ENCODE measurements at regions not wholly inside any gene's neighbourhood (a gene's known extent, or its start where the extent isn't known, plus 50 kb on each side); places are given as distances from the start of the nearest gene placed in this dataset.

DNA sequence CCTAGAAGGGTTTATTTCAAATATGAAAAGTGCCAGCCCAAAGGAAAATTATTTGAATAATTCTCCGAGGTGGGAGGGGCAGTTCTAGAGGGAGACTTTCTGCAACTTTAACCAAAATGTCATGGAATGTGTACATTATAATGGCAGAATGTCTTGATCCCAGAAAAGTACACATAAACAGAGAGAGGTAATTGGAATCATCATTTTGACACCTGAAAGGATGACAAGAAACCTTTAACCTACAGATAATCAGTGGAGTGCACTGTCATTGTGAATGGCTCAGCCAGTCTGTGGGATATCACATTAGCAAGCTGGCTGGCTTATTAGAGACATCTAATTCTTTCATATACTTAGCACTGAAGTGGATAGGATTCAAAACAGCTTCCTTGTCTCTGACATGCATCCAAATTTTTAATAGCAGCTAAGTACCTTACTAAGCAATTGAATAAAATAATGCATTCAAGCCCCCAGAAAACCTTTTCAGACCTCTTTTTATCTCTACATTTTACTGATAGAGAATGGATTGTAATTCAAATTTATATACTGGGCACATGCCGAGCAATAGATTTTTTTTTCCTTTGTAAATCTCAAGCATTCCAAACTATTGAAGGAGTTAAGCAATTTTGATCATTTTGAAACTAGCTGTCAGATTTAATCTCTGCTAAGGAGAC, 468.6 kb downstream of the COG6 start:
- DNase-seq: no peak

DNA sequence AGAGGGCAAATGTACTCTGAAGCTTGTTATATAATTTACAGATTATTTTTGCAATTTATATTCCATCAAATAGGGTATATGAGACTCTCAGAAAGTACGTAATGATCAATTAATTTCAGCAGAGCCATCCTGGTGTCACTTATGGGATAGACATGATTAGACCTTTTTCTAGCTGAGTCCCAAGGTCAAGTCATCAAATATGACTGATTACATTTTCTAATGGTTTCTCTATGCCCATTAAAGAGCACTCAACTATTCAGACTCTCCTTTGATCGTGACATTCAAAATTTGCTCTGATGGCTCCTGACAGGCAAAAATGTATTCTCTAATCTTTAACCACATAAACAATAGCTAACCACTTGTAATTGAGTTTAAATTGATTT, 469.2 kb downstream of the COG6 start:
- no peak for DNase-seq

GRCh38 chr13:40125336-40125735, 469.9 kb downstream of the COG6 start:
- DNase-seq: no peak

GRCh38 chr13:40126306-40127085, 471.0 kb downstream of the COG6 start:
- DNase-seq: no peak

DNA sequence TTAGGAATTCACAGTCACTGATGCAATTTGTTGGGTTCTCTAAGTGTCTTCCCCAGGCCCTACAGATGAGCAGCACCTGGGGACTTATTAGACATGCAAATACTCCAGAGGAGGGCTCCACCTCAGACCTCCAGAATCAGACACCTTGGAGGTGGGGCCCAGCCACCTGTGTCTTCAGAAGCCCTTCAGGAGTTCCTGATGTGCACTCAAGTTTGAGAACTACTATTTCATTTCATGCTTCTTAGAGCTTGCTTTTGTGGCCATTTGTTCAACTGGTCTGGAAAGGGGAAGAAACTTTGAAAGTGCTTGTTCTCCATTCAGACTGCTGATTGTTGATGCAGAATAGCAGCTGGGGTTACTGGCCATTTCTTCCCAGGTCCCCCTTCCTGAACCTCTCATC, 472.0 kb downstream of the COG6 start:
- DNase-seq: no peak

DNA sequence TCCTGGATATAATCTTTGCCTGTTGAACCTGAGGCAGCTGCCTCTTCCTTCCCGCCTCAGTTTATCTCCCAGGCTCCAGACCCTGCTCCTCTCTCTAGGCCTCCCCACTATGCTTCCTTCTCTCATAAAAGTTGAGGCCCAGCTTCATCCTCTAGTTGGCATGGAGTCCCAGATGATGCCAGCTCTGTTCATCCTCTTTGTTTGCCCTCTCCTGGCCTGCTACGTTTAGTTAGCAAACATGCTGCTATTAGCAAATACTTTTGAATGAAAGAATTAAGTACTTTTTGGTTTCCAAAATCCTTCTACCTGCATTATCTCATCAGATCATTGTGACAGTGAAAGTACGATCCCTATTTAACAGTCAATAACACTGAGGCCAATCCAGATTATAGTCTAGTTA, 472.5 kb downstream of the COG6 start:
- no peak for DNase-seq

DNA sequence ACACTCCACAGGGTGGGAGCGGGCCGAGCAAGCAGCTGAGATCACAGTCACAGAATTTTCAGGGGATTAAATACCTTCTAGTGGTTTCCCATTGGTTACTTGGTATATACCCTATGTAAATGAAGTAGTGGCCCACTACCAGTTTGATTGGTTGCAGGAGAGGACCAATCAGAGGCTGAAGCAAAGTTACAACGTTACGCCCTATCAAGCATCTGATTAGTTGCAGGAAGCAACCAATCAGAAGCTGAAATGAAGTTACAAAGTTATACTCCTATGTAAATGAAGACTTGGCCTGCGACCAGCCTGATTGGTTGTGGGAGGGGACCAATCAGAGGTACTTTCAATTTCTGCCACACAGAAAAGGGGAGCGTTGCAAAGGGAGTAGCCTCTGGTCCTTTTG, 474.0 kb downstream of the COG6 start:
- no peak for DNase-seq

GRCh38 chr13:40130871-40131636, 475.6 kb downstream of the COG6 start:
- DNase-seq: no peak

DNA sequence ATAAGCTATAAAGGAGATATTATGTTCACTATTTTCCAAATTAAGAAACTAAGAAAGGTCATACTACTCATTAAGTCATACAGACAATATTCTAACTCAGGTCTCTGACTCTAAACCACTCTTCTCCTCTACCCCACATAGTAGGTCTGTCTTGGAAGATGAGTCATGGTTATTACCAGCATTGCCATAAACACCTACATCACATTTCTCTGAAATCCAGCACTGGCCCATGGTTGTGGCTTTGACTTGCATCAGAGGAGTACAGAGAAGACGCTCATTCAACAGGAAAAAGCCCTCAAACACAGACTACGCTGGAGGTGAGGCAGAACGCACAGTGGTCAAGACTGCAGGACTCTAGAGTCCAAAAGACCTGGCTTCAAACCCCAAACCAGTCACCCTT, 476.8 kb downstream of the COG6 start:
- DNase-seq: no peak

DNA sequence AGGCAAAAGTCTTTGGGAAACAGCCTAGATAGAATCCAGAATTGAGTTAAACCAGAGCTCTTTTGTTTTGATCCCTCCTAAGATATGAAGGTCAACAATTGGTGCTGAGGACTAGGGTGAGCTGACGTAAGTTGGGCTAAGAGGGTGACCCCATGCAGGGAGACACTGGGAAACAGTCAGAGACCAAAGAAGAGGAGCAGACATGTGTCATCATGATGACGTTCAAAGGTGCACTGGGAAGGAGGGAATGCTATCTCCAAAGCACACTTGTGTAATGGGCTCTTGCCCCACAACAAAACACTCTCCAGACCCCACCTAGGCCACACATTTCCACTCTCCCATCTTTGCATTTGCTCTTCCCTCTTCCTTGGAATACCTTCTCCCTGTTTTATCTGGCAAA, 481.4 kb downstream of the COG6 start:
- DNase-seq: no peak

GRCh38 chr13:40137400-40137799, 481.9 kb downstream of the COG6 start:
- DNase-seq: no peak

DNA sequence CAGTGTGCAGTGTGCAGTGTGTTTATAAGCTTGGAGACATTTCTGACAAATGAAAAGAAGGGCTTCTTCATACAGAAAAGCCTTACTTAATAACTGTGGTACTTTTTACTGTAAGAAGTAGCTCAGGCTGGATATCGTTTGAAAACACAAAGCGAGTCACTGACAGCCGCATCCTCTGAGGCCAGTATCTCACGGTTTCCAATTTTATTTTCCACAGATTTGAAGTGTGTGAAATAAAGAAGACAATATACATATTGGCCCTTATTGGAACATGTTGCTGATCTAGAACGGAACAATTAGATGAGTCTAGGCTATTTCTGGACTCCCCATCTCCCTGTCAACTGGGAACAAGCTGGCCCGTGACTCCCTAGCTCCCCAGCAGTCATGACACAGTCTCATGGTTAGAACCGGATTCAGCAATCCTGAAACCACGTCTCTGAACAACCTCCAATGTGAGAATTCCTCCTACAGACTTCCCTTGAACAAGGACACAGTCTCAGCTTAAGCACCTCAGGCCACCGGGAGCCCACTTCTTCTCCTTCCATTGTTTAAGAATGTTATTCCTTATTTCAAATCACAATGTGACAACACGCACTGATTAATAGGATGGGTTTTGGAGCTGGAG, 484.5 kb downstream of the COG6 start:
- no peak for DNase-seq

DNA sequence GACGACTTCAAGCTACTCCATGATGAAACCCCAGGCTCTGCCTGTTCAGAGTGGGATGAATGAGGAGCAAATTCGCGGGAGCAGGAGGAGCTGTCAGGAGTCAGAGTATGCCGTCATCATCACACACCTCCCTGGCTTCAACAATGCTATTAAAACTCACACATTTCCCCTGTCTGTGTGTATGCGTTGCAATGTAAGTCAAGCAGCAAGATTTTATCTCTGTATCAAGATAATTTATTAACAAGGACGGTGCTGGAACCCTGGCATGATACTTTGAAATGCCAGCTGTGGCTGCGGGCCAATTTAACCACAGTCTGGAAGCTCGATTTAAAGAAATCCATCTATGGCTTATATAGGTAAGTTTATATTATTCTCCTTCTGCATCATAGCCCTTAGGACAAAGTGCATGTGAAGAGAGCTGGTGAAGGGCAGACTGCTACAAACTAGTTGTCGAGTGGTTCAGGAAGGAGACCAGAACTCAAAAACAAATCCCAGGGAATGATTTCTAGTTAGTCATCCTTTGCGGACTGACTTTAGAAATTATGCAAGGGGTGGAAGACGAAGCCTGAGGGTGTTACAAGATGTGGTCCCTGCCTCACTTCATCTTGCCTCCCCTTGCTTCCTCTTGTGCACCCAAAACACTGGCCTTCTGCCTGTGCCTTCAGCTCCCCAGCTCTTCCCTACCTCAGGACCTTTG, 486.5 kb downstream of the COG6 start:
- no peak for DNase-seq

DNA sequence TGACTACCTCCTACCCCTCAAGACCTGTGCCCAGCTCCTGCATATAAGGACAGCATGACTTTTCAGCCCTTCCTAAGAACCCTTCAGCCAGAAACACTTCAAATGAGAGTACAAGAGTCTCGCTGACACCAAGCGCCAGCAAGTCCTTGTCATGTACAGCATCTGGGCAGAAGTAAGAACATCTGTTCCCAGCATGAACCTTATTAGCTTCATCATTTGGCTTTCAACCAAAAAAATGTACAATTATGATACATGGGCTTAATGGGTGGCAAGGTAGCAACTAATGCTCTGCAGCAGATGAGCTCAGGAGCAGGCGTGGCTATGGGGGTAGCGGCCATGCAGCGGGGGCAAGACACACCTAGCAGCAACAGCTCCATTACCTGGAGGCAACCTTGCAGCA, 487.6 kb downstream of the COG6 start:
- DNase-seq: no peak

GRCh38 chr13:40143559-40143958, 488.1 kb downstream of the COG6 start:
- DNase-seq: no peak

GRCh38 chr13:40145139-40145538, 489.7 kb downstream of the COG6 start:
- DNase-seq: no peak

- no peak for DNase-seq
Measured at GRCh38 chr13:40146063-40146462, 490.6 kb downstream of the COG6 start.

- no peak for DNase-seq
Measured at GRCh38 chr13:40146611-40147117, 491.2 kb downstream of the COG6 start.

DNA sequence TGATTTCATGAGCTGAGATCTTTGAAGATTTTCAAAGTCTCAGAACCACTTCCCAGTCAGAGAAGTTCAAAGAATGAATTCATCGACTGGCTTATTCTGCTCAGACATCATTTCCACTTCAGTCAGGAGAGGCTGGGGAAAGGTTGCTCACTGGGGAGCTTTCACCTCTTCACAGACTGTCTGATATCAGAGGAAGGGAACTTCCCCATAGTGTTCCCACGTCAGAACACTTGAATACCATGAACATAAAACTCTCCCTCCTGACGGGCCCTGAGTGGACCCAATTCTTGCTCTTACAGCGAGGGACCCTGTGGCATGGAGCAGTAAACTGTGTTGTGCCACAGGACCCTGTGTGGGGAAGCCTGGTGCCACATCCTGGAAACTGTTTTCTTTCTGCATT, 492.6 kb downstream of the COG6 start:
- no peak for DNase-seq

- no peak for DNase-seq
Measured at GRCh38 chr13:40148742-40149141, 493.3 kb downstream of the COG6 start.

DNA sequence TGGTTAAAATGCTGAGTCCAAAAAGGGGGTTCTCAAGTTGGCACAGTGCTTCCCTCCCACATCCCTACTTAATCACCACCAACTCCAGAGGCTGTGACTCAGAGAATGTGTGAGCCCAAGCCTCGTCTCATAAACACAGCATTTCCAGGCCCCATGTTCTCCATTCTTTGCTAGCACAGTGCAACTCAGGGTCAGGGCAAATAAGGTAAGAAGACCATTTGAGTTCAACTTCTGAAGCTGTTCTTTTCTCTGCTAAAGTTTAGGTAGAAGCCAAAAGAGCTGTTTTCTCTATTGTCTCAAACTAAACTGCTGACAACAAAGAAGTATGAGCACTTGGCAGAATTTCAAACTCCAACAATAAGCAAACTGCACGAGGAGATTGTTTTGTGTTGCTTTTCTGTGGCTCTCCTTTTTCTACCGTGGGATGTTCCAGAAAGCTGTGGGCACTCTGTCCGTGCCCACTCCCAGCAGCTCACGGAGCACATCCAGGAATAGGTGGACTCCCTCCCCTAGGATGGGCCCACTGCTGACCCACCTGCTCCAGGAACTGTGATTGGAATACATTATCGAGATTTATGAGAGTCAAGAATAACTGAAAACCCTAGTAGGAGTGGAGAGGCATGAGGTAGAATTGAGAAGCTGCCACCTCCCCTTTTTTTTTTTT, 494.3 kb downstream of the COG6 start:
- no peak for DNase-seq

DNA sequence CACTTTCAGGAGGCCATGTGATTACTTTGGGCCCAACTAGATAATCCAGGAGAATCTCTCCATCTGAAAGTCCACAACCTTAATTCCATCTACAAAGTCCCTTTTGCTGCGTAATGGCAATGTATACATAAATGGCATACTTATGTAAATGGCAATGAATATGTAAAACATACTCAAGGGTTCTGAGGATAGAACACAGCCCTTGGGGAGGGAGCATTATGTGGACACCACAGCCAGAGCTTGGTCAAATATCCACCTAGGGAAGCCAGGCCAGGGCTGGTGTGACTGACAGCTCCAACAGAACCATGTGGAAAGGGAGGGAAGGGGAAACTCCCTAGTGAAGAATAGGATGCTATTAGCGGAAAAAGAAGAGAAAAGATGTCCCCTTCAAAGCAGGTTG, 496.2 kb downstream of the COG6 start:
- no peak for DNase-seq

All from NCI-H1930 (cell line).